Right ventricle myocardium superior (tissue), 1 donor: ENCODE measurements at regions not wholly inside any gene's neighbourhood (a gene's known extent, or its start where the extent isn't known, plus 50 kb on each side); places are given as distances from the start of the nearest gene placed in this dataset.

Experiments
- ATAC-seq: fragments of 200-7000 bp; cut with Tn5 transposase; one replicate; pipeline ENCODE4 v1.9.1; 2020; ENCODE audit warnings: mild to moderate bottlenecking; ENCODE audit not compliant: poor library complexity
- DNase-seq: peaks from one replicate; pipeline ENCODE4 v3.0.0-alpha.2; 2020
- intact Hi-C: fragments of 100-400 bp; cut with DNase I; formaldehyde crosslinking; loops from one replicate; pipeline ENCODE4 v1.11.2; 2022
- donor health status: DM: no; HTN: yes; CAD: no; lungs with severe emphysema.

DNA sequence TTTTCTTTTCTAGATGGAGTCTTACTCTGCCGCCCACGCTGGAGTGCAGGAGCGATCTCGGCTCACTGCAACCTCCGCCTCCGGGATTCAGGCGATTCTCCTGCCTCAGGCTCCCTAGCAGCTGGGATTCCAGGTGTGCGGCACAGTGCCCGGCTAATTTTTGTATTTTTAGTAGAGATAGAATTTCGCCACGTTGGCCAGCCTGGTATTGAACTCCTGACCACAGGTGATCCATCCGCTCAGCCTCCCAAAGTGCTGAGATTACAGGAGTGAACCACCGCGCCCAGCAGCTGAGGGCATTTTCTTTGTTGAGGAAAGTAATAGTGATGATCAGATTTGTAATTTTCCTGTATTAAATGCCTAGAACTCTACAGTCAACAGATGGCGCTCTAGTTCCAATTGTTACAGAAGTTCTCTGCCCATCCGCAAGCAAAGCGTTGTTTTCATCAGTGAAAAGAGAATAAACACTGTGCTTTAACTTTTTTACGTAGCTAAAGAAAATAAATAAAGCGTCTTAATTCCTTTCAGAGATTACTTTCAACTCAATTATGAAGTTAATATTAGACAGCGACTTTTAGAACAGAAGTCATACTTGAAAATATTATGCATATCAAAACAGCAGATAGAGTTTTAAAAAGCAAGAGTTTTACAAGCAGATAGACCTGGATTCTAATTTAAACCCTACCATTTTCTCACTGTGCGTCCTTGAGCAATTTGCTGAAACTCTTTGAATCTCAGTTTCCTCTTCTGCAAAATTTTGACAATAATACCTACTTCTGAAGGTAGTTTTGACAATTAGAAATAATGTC is 335.1 kb downstream of the DUSP6 start:
- ATAC-seq: peak; percentile 55
- no peak for DNase-seq
- intact Hi-C loops: loop anchor here (10.0 kb wide), 1 partner anchor 448 kb away; no protein-coding TSS in a partner anchor

DNA sequence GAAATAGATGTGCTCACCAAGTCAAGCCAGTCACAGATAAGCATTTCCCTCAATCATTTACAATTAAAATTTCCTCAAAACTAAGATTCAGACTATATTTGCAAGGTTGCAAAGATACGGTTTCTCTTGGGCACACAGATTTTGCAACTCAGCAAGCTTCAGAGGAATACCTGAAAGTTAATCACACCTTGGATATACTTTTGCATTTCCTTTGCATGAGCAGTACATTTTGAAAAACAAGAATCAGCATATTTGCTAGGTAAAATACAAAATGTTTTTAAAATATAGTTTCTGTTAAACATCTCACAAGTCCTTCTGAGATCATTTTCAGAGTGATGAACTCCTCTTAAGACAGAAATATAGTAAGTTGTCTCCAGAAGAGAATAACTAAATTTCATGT is 336.9 kb downstream of the DUSP6 start:
- ATAC-seq: no peak
- no peak for DNase-seq
- intact Hi-C loops: loop anchor here (10.0 kb wide), 1 partner anchor 449 kb away; no protein-coding TSS in a partner anchor

DNA sequence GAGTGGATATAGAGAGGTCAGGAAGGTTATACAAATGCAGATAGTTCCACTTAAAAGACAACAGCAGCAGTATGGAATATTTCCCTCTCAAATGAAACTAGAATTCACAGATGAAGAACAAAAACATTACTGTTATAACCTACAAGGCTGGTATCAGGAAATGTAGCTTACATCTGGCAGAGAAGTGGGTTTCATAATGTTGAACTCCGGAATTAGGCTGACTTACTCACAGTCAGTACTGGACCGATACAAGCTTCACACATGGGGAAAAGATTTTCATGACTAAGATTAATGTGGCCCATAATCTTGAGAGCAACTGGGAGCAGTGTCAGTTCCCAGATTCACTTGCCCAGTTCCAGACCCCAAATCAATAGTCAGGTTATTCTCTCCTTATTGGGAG is 353.9 kb downstream of the DUSP6 start:
- no peak for ATAC-seq
- intact Hi-C loops: no loop called here
- DNase-seq: no peak

DNA sequence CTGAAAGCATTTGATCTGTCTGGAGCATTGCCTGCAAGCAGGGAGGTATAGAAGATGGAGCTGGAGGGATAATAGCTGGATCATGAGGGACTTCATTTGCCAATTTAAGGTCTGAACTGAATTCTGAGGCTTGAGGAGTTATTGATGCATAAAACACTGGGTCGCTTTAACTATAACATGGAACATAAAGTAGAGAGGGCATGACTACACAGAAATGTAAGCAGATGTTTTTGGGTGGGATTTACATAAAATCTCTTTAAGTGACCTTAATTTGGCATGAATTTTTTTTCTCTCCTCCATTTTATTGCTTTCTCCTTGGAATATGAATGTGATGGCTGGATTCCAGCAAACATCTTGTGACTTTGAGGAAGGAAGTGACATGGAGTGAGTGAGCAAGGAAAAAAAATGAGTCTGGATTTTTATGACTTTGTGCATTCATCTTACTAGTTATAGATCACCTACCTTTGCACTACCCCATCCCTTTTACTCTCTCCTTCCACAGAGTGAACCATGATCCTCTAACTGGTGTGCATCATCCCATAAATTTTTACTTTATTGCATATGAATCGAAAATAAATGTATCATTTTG is 356.0 kb downstream of the DUSP6 start:
- no peak for DNase-seq
- no peak for ATAC-seq
- intact Hi-C loops: no loop called here

DNA sequence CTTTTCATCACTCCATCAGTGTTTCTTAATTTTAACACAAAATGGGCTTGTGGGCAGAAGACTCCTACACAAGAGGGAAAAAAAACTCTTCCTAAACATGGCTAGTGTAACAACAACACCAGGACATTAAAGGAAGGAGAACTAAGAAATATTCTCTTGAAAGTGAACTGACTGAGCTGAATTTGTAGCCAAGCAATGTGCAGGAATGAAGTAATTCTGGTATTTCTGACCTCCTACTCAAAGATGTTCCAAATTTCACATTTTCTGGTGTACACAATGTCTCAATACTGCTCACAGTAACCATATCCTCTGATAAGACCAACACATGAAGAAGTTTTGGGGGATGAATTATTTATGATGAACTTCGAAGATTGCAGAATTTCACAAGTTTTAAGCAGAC is 357.3 kb downstream of the DUSP6 start:
- ATAC-seq (no peak), DNase-seq (no peak)
- intact Hi-C loops: no loop called here

DNA sequence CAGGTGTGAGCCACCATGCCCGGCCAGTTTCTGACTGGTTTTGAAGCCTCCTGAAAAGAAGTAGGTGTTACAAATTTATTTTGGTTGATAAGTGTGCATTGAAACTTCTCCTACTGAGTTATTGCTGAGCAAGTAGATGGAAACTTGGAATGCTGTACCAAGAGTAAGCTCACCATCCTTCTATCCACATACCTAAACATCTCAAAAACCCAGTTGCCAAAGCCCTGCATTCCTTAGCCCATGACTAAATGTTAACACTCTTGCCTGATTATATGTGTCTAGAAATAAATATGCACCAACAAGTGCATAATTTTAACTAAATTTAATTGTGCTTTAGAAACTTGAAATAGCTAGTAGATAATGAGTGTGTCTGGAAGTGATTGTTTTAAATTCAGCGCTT is 357.8 kb downstream of the DUSP6 start:
- intact Hi-C loops: no loop called here
- DNase-seq (no peak), ATAC-seq (no peak)

DNA sequence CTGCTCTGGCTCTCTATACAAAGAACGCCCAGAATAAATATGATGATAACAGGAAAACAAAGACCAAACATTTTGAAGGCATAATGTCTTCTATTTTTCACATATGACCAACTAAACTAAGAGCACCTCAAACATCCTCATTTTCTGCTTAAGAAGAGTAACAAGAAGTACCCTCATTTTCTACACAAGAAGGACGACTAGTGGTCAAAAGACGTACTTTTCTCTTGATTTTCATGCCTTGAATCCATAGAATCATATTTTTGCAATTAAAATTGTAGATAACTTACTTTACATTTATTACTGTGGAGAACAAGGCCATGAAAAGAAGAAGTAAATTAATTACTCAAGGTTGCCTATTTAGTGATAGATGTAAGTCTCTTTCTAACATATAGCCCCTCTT is 358.6 kb downstream of the DUSP6 start:
- no peak for ATAC-seq
- intact Hi-C loops: no loop called here

DNA sequence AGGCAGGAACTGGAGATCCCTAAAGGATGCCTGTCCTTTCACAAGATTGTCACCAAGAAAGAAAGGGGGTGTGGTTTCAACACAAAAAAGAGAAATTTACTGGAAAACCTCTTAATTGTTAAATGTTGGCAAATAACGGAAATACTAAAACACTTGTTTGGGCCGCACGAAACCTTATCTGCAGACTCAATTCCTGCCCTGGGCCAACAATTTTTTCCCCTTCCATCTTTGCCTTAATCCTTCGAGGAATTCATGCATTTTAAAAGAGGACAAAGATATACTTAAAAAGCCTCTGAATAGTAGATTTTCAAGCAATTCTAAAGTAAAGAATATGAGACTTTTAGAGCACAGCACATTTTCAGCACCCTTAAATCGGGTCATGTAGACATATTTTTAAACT is 366.2 kb downstream of the DUSP6 start:
- intact Hi-C loops: no loop called here
- DNase-seq (no peak), ATAC-seq (no peak)

More for the DNA sequence above, 358.6 kb downstream of the DUSP6 start:
- DNase-seq: no peak

DNA sequence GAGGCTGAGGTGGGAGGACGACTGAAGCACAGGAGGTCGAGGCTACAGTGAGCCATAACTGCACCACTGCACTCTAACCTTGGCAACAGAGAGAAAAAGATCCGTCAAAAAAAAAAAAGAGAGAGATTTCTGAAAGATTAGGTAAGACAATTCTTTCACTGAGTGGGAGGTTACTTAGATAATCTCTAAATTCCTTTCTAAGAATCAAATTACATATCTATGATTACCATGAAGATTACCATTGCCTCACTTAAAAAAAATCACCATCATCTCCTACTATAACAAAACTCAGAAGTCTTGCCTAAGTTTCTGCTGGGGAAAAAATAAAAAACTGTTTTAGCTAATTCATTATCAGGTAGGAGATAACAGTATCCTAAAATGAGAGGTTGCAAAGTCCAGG is 366.7 kb downstream of the DUSP6 start:
- ATAC-seq (no peak), DNase-seq (no peak)
- intact Hi-C loops: no loop called here

DNA sequence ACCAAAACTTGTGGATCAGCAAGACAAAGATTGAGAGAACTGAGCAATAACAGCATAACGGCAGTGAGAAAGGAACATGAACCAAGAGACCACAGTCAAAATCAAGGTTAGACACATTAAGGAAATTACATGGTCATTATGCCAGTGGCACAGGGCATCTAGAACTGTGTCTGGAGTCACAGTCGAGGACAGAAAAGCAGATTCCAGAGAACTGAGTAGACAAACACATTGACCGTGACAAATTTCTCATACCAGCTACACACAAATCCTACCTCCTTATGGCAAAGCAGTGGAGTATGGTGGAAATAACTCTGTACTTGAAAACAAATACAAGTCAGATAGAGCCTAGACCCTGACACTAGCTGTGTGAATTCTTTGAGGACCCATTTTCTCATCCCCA is 367.3 kb downstream of the DUSP6 start:
- intact Hi-C loops: no loop called here
- ATAC-seq (no peak), DNase-seq (no peak)

DNA sequence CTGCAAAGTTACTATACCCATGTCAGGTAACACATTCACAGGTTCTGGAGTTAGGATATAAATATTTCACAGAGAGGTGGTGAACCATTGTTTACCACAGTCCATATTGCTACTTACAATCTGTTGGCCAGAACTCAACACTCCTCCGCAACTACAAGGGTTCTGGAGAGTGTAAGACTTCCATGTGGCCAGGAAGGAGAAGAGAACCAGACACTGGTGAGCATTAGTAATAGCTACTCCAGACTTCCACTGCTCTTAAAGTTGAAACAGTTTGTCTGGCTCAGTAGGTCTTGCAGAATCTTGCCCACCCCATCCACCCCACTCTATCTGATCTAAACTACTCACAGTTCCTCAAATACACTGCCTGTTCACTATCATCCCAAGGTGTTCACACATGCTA is 369.6 kb downstream of the DUSP6 start:
- no peak for DNase-seq
- no peak for ATAC-seq
- intact Hi-C loops: no loop called here

DNA sequence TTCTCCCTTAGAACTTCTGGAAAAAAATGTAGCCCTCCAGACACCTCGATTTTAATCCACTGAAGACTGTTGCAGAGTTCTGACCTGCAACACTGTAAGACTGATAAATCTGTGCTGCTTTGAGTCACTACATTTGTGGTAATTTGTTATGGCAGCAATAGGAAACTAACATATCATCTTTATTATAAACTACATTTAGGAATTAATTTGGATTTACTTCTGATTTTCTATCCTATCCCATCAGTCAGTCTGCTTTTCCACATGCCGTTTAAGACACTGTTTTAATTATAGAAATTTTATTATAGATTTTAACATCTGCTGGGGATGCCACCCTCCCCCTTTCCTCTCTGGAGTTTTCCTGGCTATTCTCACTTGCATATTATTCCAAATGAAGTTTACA is 375.2 kb downstream of the DUSP6 start:
- DNase-seq (no peak), ATAC-seq (no peak)
- intact Hi-C loops: no loop called here

DNA sequence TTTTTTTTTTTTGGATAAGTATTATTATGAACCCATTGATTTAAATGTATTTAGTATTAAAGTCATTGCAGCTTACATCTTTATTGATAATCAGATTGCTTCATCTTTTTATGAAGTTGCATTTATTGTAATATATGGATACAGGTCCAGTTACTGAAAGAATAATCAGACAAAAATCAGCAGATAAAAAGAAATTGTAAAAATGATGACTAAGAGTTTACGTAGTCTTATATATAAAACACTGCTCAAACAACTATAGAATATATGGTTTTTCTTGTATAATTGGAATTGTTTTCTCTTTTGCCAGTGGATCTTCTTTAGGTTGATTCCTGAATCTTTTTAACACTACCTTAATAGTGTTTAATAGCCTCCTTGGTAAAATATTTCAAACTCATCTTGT is 378.3 kb downstream of the DUSP6 start:
- ATAC-seq (no peak), DNase-seq (no peak)
- intact Hi-C loops: no loop called here

DNA sequence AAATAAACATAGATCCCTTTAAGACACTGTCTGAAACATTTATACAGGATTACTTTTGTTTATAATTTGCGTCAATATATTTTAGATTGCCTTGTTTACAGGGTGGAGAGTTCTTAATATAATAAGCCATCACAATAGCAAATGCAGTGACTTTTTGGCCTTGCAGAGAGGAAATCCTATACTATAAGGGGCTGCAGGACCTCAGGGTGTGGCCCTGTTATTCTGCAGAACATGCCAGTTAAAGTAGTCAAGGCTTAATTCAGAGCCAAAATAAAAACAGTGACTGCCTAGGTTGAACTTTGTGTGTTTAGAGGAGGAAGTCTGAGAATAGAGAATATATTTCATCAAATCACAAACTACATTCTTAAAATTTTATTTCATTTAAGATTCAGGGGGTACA is 381.6 kb downstream of the DUSP6 start:
- no peak for ATAC-seq
- no peak for DNase-seq
- intact Hi-C loops: no loop called here

DNA sequence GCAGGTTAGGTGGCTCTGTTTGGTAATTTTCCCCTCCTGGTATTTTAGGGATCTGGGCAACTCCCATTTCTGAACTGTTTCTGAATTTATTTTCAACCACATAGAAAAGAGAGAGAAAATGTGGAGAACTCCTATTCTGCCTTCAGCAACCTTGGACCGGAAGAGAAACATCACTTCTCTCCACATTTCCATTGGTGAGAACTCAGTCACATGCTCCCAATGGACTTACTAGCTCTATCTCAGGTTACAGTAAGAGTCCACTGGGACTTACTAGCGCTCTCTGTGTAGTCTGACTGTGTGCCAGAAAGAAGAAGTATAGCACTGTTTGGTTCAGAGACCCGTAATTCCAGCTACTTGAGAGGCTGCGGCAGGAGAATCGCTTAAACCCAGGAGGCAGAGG is 383.2 kb downstream of the DUSP6 start:
- DNase-seq: no peak
- intact Hi-C loops: no loop called here
- no peak for ATAC-seq

DNA sequence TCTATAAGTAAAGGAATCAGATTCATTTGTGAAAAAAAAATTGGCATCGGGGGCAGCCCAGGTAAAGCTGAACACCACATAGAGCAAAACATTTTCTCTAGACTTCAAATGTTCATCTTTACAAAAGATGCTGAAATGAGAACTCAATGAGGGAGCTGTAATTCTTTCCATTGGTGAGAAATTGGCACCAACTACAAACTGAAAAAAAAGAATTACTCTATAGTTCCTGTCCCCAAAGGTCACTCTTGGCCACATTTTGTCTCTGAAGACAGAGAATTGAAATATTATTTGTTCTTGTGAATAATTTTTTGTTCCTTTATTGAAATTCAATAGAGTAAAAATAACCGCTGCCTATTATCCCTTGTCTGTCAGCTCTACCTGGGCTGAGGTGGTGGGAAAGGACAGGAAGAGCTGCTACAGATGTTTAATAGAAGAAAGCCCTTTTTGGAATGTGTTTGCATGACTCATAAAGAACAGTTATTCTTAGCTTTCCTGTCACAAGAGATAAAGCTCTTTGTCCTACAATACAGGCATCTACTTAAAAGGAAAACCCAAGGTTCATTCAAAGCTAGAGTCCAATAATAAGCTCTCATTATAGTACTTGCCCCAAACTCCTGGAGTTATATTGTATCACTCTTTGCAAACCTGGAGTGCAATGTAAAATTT is 380.1 kb upstream of the KITLG start:
- DNase-seq (no peak), ATAC-seq (peak; percentile 60)
- intact Hi-C loops: no loop called here

DNA sequence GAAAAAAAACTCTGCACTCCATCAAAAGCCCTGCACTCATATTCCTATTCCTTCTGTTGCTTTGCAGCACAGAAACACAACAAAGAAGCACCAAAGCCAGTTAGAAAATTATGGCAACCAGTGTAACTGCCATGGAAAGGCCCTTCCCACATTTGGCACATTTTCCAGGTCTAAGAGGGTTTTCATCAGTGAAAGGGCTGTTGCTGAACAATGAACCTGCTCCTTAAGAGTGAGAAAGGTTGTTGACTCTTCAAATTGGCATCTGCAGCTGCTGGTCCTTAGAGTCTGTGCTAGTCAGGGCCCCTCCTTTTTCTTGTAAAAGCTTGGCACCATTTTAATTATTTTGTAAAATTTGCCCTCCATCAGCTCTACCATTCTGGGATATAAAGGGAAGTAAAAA is 378.7 kb upstream of the KITLG start:
- intact Hi-C loops: no loop called here
- ATAC-seq (no peak), DNase-seq (no peak)

DNA sequence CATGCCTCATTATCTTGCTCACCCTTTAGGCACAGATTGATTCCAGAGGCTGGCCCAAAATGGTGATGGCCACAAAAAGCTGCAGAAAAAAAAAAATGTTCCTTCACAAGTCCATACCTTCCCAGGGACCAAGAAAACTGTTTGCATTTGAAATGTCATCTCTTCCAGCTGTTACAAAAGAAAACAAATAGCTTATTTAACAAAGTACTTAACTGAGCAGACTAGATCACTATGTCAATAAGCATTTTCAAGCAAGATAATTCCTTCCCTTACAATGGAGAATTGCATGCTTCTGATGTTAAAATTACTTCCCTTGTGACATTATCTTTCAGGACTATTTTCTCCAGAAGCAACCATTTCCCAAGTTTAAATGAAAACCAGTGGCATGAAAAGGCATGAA is 377.9 kb upstream of the KITLG start:
- DNase-seq: no peak
- intact Hi-C loops: no loop called here
- ATAC-seq: no peak

DNA sequence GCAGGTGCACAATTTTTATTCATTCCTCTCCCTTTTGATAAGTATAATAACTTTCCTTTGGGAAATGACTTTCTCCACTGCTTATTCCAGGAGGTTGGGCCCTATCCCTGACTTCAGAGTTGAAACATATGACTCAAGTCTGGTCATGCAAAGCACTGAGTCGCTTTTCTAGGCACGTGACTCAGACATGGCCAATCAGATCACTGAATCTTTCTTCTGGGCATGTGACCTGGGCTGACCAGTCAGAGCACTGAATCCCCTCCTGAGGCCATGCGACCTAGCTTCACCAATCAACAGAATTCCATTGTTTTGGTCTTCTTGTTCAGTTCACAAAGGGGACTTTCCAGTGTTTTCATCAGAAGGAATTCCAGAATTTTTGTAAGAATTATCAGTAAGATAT is 377.1 kb upstream of the KITLG start:
- ATAC-seq: no peak
- no peak for DNase-seq
- intact Hi-C loops: no loop called here

DNA sequence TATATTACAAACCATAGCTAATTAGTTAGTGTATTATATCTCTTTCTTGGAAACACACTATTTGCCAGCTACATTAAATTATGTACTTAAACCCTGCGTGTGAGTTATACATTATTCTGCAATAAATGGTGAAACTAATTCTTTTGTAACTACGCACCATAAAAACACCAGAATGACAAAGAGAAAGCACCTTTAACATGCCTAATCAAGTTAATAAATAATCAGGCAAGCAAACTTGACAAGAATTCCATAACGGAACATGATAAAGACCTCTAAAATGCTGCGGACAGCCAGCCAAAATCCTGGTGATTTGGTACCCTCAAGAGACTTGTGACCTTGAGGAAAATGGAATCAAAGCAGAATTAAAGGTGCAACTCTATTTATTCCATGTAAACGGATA is 375.3 kb upstream of the KITLG start:
- intact Hi-C loops: no loop called here
- no peak for ATAC-seq
- no peak for DNase-seq
